Vagina (tissue), 2 donors: ENCODE measurements at regions not wholly inside any gene's neighbourhood (a gene's known extent, or its start where the extent isn't known, plus 50 kb on each side); places are given as distances from the start of the nearest gene placed in this dataset.

ENCODE experiments used
- POLR2AphosphoS5 ChIP-seq, 2 donors: sonication (generic); formaldehyde crosslinking; IDR thresholded peaks; one replicate each; pipeline ENCODE4 v1.9.0; 2017; ENCODE audit warnings: antibody characterized with exemption in 2 of 2, mild to moderate bottlenecking in 2 of 2, low read depth in 1 of 2; ENCODE audit not compliant: insufficient read depth in 1 of 2
- TF ChIP-seq, protein P1 (sequence below), 3 experiments: fragments of 450-650 bp in 2 of 3; fragments of 200-600 bp in 1 of 3; sonication (generic) in 1 of 3; IDR thresholded peaks; one replicate each; pipeline ENCODE4 v1.5.1; 2017 to 2019; ENCODE audit warnings: antibody characterized with exemption in 3 of 3, mild to moderate bottlenecking in 2 of 3, moderate library complexity in 2 of 3

DNA sequence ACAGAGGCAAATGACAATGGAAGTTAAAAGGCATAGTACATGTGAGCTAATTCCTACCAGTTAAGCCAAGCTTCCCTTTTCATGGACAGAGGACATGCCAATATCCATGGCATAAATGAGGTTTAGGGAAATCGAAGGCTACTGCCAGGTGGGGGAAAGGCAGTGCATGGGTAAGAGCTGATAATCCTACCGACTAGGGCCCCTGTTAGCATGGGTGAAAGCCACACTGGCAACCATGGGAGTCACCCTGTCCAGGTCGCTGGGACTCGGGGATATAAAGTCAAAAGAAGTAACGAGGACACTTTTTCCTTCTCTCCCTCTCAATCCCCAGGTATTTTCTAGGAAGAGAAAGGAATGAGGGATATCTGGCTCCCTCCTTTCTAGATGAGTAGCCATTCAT lies 83.7 kb upstream of the CDH19 start:
- TF ChIP-seq, protein P1, sequence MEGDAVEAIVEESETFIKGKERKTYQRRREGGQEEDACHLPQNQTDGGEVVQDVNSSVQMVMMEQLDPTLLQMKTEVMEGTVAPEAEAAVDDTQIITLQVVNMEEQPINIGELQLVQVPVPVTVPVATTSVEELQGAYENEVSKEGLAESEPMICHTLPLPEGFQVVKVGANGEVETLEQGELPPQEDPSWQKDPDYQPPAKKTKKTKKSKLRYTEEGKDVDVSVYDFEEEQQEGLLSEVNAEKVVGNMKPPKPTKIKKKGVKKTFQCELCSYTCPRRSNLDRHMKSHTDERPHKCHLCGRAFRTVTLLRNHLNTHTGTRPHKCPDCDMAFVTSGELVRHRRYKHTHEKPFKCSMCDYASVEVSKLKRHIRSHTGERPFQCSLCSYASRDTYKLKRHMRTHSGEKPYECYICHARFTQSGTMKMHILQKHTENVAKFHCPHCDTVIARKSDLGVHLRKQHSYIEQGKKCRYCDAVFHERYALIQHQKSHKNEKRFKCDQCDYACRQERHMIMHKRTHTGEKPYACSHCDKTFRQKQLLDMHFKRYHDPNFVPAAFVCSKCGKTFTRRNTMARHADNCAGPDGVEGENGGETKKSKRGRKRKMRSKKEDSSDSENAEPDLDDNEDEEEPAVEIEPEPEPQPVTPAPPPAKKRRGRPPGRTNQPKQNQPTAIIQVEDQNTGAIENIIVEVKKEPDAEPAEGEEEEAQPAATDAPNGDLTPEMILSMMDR (IDR thresholded peaks at IDR 0.05): no peak
- no peak for TF ChIP-seq POLR2AphosphoS5 (IDR thresholded peaks at IDR 0.05; ENCODE audit: insufficient read depth in 1 of 2, low read depth in 1 of 2)
